Astrocyte (in vitro differentiated cells and primary cell): ENCODE measurements at regions not wholly inside any gene's neighbourhood (a gene's known extent, or its start where the extent isn't known, plus 50 kb on each side); places are given as distances from the start of the nearest gene placed in this dataset.

Experiments
- CTCF ChIP-seq: IDR thresholded peaks from 2 replicates; pipeline ENCODE4 v1.5.1; 2011; ENCODE audit warnings: low read depth, mild to moderate bottlenecking, inconsistent platforms, low read length, moderate library complexity; ENCODE audit not compliant: insufficient read depth
- EZH2 ChIP-seq: IDR thresholded peaks from 2 replicates; pipeline ENCODE4 v1.6.1; 2012; ENCODE audit warnings: mild to moderate bottlenecking, low read length, inconsistent platforms; ENCODE audit not compliant: insufficient read depth

GRCh38 chr2:71751590-71751989, 298.2 kb downstream of the DYSF start:
- TF ChIP-seq CTCF (no peak), EZH2 (no peak)
